GM21423 (cell line): ENCODE measurements at regions not wholly inside any gene's neighbourhood (a gene's known extent, or its start where the extent isn't known, plus 50 kb on each side); places are given as distances from the start of the nearest gene placed in this dataset.
"Not testable (repeated sequence)": the region's sequence is repeated elsewhere in the genome, so short reads cannot be mapped to it uniquely, and the experiment has no call there.

ENCODE experiments used
- ATAC-seq: cut with Tn5 transposase; IDR thresholded peaks from one replicate; pipeline ENCODE4 v1.9.1; 2021; ENCODE audit warnings: mild to moderate bottlenecking, moderate library complexity; ENCODE audit not compliant: unreplicated experiment

DNA sequence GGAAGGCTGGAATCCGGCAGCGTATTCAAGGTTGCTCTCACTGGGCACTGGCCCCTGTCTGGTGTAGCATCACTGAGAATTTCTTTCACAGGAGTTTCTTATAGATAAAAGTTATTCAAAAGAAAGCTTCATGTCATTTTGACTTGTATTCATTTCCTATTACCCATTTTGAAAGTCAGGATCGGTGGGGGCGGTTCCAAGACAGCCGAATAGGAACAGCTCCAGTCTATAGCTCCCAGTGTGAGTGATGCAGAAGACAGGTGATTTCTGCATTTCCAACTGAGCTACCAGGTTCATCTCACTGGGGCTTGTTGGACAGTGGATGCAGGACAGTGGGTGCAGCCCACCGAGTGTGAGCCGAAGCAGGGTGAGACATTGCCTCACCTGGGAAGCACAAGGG, 51.5 kb upstream of the CDC42EP3 start:
- ATAC-seq: not testable (repeated sequence)

DNA sequence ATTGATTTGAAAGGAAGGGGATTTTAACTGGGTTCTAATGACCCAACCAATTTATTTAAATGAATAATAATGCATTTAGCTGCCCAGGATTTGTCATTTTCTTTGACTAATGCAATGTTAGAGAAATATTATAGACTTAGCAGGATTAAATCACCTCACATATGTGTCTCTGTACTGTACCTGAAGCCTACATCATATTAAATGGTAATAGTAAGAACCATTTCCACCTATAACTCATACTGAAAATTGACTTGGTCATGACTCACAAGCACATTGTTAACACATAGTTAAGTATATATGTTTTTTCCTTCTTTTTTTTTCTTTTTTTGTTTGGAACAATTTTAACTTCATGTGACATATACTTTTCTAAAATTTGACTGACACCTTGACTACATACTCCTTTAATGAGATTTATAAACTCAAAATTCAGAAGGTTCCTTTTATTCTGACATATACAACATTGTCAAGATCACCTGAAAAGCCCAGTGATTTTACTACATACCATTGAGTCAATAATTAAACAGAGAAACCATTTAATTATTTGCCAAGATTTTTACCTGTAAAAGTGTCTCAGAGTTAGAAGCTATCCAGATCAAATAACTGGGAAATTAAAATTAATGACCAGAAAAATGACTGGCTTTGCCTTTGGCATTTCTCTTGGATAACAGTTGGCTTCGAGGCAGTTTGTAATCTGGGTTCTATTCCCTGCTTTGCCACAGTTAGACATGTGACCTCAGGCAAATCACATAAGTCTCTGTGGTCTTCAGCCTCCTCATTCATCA, 58.8 kb upstream of the CDC42EP3 start:
- no peak for ATAC-seq

DNA sequence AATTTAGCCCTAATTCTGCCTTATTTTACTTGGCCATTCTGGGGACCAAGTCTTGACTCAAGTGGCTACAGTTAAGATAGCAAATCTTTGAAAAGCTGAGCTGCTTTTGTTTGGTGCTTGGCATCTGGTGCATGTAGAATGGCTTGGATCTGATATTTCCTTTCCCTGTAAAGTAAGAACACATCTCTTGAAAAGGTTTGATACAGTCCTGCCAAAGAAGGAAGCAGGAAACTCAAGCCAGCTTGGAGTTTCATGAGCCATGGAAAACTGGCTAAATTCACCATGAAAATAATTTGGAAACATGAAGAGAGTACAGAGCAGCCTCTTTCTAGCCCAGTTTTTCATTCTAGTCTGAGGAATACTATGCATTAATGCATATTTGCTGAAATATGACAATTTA, 61.0 kb upstream of the CDC42EP3 start:
- ATAC-seq: not testable (repeated sequence)

DNA sequence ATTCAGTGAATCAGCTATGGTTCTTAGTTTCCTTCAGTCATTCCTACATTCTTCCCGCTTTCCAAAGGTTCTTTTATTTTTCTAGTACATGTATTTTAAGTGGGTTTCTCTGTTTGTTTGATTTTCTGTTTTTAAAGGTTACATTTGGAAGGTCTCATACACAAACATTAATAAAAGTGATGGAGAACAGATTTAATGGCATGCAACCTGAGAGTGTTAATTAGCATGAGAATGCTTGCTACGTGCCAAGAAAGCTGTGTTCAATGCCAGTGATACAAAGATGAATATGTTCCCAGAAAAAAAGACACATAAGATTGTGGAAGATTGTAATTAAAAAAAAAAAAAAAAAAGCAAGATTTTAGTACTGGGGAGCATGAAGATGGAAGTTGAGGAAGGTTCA, 61.8 kb upstream of the CDC42EP3 start:
- no peak for ATAC-seq

DNA sequence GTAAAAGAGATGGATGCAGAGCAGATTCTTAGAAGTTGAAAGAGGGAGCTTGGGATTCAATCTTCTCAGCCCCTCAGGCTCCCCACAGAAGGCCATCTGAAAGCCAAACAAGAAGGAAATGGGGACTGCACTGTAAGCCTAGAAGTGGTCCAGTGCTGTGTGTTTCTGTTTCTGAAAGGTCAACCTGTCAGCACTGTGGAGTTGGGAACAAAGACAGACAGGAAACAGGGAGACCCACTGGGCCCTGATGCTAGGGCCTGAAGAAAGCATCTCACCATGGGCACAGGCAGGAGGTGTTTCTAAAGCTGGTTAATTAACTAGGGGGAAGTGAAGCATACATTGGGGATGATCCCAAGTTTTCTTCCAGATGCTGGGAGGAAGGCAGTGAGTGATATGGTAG, 62.5 kb upstream of the CDC42EP3 start:
- ATAC-seq: not testable (repeated sequence)

DNA sequence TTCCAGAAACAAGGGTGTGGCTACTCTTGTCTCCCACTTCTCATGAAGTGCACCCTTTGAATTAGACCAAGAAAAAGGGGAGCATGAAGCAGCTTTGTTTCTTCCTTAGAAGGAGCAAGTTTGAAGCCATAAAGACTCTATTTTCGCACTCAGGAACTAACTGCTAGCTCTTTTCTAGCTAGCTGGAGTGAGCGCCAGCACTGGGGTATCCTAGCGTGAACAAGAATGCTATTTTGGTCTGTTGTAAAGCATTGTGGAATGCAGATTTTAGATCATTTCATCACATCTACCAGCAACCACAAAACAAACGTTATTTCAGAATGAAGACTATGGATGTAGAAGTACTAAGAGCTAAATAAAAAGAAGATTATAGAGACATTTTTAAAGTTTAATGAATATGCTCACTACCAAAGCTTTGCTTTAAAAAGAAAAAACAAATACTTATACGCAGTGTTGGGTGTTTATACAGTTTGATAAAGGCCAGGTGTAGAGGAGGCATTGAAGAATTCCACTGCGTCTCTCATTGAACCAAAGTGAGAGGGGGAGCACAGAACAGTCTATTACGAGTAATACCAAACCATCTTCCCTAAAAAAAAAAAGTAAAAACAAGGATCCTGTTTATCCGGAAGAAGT, 63.6 kb upstream of the CDC42EP3 start:
- not testable (repeated sequence) for ATAC-seq

DNA sequence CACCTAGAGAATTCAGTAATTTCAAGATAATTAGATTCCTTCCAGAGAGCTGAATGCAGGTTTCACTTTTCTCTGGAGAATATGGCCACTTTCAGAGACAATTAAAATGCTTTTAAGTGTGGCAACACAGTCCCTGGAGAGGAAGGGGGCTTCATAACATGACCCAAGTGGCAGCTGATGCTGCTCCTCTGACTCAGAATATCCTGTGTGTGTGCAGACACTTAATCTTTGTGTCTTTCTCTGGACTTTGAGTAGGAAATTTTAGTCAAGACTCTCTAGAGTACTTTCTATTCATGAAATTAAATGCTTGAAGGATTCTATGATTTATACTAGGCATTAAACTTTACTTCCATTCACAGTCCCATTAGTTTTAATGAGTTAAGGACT, 64.1 kb upstream of the CDC42EP3 start:
- not testable (repeated sequence) for ATAC-seq

DNA sequence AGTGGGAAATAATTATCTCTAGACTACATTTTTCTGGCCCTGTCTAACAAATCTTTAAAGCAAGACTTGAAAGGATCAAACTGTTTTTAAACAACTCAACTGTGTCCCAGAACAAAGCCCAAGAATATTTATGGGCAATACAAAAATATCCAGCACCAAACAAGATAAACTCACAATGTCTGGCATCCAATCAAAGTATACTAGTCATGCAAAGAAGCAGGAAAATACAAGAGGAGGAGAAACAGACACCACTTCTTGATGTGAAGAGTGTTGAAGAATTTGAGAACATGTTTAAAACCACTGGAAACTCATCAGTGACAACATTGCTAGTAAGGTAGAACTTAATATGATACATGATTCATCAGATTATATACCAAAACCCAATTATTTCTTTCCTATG, 66.1 kb upstream of the CDC42EP3 start:
- no peak for ATAC-seq

DNA sequence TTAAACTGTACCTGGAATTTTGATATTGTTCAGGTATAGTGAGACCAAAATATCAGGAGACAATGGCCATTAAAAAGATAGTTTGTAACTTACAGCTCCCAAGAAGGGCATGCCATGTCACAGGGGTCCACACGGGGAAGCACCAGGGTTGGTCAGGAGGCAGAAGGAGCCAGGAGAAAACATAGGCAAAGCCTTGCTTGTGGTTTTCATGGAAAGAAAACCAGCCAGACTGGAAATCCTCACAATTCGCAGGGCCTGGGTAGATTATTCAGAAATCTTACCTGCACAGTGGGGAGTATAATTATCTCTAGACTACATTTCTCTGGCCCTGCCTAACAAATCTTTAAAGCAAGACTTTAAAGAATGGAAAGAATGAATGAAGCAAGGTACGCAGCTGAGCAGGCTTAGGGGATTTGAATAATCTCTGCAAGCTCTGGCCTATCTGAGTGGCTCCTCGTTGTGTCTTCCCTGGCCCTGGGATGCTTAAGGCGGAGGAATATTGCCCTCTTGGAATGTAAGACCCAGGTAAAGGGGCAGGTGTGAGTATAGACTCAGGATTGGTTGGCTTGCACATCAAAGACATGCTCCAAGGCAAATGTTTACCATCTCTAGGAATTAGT, 66.9 kb upstream of the CDC42EP3 start:
- ATAC-seq: no peak

DNA sequence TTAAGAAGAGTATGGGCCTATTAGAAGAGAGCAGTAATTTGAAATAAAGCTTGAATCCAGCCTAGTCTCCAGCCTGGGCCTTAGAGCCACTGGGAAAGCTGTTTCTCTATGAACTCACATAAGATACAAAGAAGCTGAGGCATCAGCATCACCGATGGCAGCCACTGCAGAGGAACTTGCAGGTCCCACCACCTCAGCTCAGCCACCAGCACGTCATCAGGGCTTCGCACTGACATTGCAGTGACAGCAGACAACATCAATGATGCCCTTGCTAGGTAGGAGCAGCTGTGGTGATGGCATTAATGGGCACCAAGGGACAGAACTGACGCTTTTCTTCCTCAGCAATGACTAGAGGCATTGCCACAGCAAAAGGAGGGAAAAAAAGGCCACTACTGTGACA, 67.7 kb upstream of the CDC42EP3 start:
- ATAC-seq: no peak

DNA sequence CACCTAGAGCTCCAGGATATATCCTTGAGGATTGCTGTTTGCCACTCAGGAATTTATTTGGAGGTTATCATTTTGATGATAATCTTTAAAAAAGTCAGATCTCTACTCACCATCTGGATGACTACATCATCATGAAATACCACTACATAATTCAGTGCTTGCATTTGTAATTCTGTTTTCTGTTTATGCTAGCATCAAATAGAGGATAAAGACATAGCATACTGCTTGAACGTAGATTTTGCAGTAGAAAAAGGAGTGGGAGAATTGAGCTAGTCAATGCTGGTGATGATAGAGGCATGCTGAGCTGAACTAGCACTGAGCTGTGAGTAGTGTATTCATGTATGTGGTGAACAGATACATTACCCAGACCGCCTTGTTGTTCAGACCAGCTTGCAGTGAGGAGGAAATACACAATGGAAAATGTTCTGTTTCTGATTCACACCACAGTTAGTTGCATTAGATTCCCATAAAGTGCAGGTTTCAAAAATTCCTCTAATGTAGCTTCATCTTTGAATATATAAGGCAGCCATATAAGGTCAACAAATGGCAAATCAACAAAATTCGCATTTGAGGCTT, 68.8 kb upstream of the CDC42EP3 start:
- ATAC-seq: no peak

DNA sequence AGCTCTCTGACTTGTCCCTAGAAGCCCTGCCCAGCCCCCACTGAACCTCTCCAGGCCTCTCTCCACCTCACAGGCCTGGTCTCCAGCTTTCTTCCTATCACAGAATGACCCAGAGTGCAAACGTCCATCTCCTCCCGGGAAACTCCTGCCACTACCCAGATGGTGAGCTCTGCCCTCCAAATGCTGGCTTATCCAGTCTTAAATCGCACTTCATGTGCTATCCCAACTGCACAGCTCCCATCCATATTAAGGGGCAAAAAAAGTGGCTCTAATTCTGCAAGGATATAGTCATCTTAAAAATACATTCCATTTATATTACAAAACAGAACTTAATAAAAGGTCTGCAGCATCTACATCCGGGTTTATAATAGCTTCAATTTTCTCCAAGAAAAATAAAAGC, 70.8 kb upstream of the CDC42EP3 start:
- no peak for ATAC-seq

DNA sequence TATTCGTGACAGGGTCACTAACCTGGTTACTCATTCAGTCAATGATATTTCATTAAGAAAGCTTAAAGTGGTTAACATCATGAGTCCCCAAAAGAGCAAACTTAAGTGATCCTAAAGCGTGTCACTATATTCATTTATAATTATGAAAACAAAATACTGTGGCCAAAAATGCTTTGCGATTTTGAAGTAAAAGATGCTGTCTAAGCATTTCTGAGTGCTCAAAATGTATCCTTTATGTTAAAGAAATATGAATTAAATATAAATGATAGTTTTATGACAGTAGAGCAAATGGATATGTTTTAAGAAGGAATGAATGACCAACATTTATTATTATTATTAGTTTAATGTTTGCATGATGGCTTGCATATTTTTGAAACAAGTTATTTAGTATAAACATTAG, 72.6 kb upstream of the CDC42EP3 start:
- ATAC-seq: no peak

DNA sequence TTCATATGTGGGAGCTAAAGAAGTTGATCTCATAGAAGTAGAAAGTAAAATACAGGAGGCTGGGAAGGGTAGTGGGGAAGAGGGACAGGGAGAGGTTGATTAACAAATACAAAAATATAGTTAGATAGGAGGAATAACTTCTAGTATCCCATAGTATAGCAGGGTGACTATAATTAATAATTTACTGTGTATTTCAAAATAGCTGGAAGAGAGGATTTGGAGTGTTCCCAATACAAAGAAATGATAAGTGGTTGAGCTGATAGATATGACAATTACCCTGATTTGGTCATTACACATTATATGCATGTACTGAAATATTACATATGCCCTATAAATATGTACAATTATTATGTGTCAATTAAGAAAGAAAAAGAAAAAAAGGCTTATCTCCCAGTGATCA, 73.5 kb upstream of the CDC42EP3 start:
- not testable (repeated sequence) for ATAC-seq

DNA sequence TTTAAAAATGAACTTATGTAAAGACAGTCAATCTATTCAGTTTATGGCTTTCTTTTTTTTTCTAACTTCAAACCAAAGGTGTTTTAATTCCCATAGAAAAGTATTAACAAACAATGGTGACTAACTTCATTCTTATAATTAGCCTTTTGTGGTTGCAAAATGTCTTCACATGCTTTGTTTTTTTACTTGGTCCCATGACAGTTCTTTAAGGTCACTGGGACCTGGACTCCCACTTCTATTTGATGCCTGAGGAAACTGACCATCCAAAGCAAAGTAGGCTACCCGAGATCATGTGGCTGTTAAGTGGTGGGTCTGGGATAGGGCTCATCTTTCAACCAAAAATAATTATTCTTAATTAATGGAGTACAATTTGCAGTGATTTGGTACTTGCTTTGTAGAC, 74.6 kb upstream of the CDC42EP3 start:
- ATAC-seq: not testable (repeated sequence)

DNA sequence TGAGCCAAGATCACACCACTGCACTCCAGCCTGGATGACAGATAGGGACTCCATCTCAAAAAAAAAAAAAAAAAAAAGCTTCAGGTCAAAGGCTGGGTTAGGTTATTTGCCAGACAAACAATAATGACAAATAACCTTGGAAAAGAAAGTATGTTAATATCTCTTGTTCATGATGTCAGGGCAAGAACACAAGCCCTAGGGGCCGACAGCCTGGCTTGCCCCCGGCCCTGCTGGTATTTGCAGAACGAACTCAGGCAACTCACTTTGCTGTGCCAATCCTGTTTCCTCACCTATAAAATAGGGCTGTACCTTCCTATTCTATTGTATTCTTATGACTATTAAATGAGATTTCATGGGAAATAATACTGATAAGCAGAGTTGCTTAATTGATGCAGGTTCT, 75.4 kb upstream of the CDC42EP3 start:
- no peak for ATAC-seq

DNA sequence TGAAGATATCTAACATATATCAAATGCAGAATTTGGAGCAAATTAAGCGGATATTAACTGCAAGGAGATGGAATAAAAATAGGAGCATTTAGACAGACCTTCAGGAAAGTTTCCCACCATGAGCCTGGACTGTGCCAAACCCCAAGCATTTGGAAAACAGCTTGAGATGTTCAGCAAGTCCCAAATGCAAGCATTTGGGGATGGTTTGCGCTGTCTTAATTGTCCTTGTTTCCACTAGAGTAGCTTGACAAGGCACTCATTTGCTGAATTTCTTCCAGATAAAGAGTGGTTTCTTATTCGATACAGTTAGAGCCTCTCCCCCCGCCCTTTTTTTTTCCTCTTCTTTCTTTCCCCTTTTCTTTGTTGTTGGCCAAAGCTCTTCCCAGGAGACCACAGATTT, 77.1 kb upstream of the CDC42EP3 start:
- no peak for ATAC-seq

DNA sequence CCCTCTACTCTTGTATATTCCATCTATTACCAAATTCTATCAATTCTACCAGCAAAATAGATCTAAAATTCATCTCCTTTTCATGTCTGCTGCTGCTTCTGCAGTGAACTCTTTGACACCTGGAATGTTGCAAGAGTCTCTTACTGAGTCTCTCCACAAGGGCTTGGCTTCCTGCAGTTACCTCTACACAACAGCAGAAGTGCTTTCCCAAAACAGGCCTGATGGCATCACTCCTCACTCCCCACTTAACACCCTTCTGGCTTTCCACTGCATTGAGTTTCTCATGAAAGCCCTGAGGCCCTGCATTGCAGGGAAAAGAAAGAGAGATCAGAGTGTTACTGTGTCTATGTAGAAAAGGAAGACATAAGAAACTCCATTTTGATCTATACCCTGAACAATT, 78.8 kb upstream of the CDC42EP3 start:
- ATAC-seq: not testable (repeated sequence)

DNA sequence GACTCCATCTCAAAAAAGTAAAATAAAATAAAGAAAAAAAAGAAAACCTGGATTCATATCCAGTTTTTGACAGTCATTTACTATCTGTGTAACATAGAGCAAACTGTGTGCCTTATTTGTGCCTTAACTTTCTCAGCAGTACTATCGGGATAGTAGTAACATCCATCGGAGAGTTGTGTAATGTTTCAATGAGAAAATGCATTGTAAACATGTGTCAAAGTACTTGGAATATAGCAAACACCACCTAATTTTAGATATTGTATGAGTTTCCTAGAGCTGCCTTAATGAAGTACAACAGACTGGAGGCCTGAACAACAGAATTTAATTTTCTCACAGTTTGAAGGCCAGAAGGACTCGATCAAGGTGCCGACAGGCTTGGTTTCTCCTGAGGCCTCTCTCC, 81.3 kb upstream of the CDC42EP3 start:
- ATAC-seq: no peak

DNA sequence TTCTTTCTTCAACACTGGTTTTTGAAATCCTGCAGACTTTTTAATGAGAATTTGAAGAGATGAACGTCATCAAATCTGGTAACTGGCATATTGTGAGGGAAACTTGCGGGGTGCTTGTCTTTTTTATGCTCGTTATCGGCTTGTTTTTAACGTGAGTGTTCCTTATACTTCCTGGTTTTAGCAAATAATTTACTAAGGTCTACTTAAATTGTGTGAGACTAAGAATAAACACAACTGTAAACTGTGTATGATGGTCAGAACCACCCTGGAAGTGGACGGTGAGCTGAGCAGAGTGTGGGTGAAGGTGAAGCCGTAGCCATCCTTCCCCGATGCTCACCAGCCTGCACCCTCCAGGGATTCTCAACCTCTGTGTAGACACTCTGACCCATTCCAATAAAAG, 82.3 kb upstream of the CDC42EP3 start:
- ATAC-seq: no peak

DNA sequence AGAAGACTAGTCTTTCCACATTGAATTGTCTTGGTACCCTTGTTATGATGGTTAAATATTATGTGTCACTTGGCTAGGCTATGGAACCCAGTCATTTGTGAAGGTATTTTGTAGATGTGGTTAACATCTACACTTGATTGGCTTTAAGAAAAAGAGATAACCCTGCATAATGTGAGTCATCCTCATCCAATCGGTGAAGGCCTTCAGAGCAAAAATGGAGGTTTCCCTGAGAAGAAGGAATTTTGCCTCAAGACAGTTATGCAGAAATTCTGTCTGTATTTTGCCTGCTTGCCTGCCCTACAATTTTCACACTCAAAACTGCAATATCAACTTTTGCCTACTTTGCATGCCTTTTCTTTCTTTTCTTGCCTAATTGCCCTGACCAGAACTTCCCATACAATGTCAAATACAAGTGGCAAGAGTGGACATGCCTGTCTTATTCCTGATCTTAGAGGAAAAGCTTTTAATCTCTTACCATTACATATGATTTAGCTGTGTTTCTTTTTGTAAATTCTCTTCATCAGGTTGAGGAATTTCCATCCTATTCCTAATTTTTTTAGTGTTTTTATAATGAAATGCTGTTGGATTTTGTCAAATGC, 84.6 kb upstream of the CDC42EP3 start:
- not testable (repeated sequence) for ATAC-seq
